ENCODE measurements at regions not wholly inside any gene's neighbourhood (a gene's known extent, or its start where the extent isn't known, plus 50 kb on each side); places are given as distances from the start of the nearest gene placed in this dataset.
"Not testable (repeated sequence)": the region's sequence is repeated elsewhere in the genome, so short reads cannot be mapped to it uniquely, and the experiment has no call there.

GRCh38 chr12:105423237-105423636 lies 92.7 kb downstream of the C12orf75 start:
- DNase-seq, result no peak

- DNase-seq, result no peak
Measured at GRCh38 chr12:105423921-105424320, 93.4 kb downstream of the C12orf75 start.

- no peak for DNase-seq
Measured at GRCh38 chr12:105425254-105426174, 95.0 kb downstream of the C12orf75 start.

- DNase-seq, result no peak
Measured at GRCh38 chr12:105426766-105427165, 96.3 kb downstream of the C12orf75 start.

GRCh38 chr12:105427883-105428282 lies 97.4 kb downstream of the C12orf75 start:
- DNase-seq, result no peak

- DNase-seq, result no peak
Measured at GRCh38 chr12:105428793-105429395, 98.4 kb downstream of the C12orf75 start.

GRCh38 chr12:105429511-105429910 lies 99.0 kb downstream of the C12orf75 start:
- no peak for DNase-seq

- DNase-seq, result no peak
Measured at GRCh38 chr12:105431537-105432100, 101.1 kb downstream of the C12orf75 start.

- DNase-seq, result no peak
Measured at GRCh38 chr12:105433804-105434203, 103.3 kb downstream of the C12orf75 start.

- no peak for DNase-seq
Measured at GRCh38 chr12:105436636-105437035, 106.1 kb downstream of the C12orf75 start.

GRCh38 chr12:105440037-105440664 lies 109.7 kb downstream of the C12orf75 start:
- DNase-seq, result no peak

- no peak for DNase-seq
Measured at GRCh38 chr12:105443802-105444652, 113.5 kb downstream of the C12orf75 start.

GRCh38 chr12:105444653-105445102 lies 114.2 kb downstream of the C12orf75 start:
- DNase-seq, result no peak

GRCh38 chr12:105445249-105445648 lies 114.8 kb downstream of the C12orf75 start:
- DNase-seq, result no peak

- DNase-seq, result no peak
Measured at GRCh38 chr12:105445649-105446048, 115.2 kb downstream of the C12orf75 start.

- not testable (repeated sequence) for DNase-seq
Measured at GRCh38 chr12:105446460-105446859, 116.0 kb downstream of the C12orf75 start.

- DNase-seq, result no peak
Measured at GRCh38 chr12:105449431-105449830, 118.9 kb downstream of the C12orf75 start.

- no peak for DNase-seq
Measured at GRCh38 chr12:105451211-105451610, 120.7 kb downstream of the C12orf75 start.

GRCh38 chr12:105451798-105452197 lies 121.3 kb downstream of the C12orf75 start:
- DNase-seq, result no peak

- DNase-seq, result no peak
Measured at GRCh38 chr12:105453316-105453715, 122.8 kb downstream of the C12orf75 start.

GRCh38 chr12:105454688-105455087 lies 124.2 kb downstream of the C12orf75 start:
- no peak for DNase-seq

- DNase-seq, result no peak
Measured at GRCh38 chr12:105455261-105455660, 124.8 kb downstream of the C12orf75 start.

Measured in occipital lobe (tissue), 1 donor.